WTC11 (cell line): ENCODE measurements at regions not wholly inside any gene's neighbourhood (a gene's known extent, or its start where the extent isn't known, plus 50 kb on each side); places are given as distances from the start of the nearest gene placed in this dataset.

ENCODE experiments used
- ATAC-seq: fragments of 200-7000 bp; cut with Tn5 transposase; 2 replicates; pipeline ENCODE4 v1.10.0; 2021; ENCODE audit warnings: mild to moderate bottlenecking, moderate library complexity
- CTCF ChIA-PET: fragments of 300-600 bp; sonication (Branson Sonifier 250); formaldehyde crosslinking; loops from one replicate; lab custom pipeline; 2021; ENCODE audit warnings: antibody characterized with exemption; lab: Charles Lee
- POLR2A ChIA-PET: fragments of 350-600 bp; sonication (Branson Sonifier 250); formaldehyde crosslinking; loops from one replicate; lab custom pipeline; 2021; ENCODE audit warnings: antibody characterized with exemption; lab: Charles Lee
- DNase-seq: peaks from one replicate; pipeline ENCODE4 v3.0.0; 2021; ENCODE audit warnings: low spot score
- H3K27ac Mint-ChIP-seq: 2 replicates; pipeline ENCODE4 v1.8.0; 2021; ENCODE audit warnings: mixed read lengths
- H3K27me3 Mint-ChIP-seq: 2 replicates; pipeline ENCODE4 v1.8.0; 2021; ENCODE audit warnings: low read depth, mild to moderate bottlenecking, moderate library complexity, mixed read lengths
- H3K36me3 Mint-ChIP-seq: 2 replicates; pipeline ENCODE4 v1.8.0; 2021; ENCODE audit warnings: mixed read lengths
- H3K4me1 Mint-ChIP-seq: 2 replicates; pipeline ENCODE4 v1.8.0; 2022; ENCODE audit warnings: mixed read lengths
- H3K4me3 Mint-ChIP-seq: 2 replicates; pipeline ENCODE4 v1.8.0; 2021; ENCODE audit warnings: mild to moderate bottlenecking, moderate library complexity, mixed read lengths
- H3K9me3 Mint-ChIP-seq: 2 replicates; pipeline ENCODE4 v1.8.0; 2021; ENCODE audit warnings: mixed read lengths
- CREB1 ChIP-seq: sonication (generic); formaldehyde crosslinking; IDR thresholded peaks from 2 replicates; pipeline ENCODE4 v1.8.0; 2023; ENCODE audit warnings: mild to moderate bottlenecking, missing genetic modification reagents
- ESRRA ChIP-seq: sonication (generic); formaldehyde crosslinking; IDR thresholded peaks from 2 replicates; pipeline ENCODE4 v1.8.1; 2022; ENCODE audit warnings: mild to moderate bottlenecking, missing genetic modification reagents, borderline replicate concordance
- FOXK1 ChIP-seq: sonication (generic); formaldehyde crosslinking; IDR thresholded peaks from 2 replicates; pipeline ENCODE4 v1.8.0; 2022; ENCODE audit warnings: mild to moderate bottlenecking, moderate library complexity, missing genetic modification reagents
- GRHL2 ChIP-seq: fragments of 250-450 bp; sonication (Bioruptor Pico); IDR thresholded peaks from 2 replicates; pipeline ENCODE4 v1.8.0; 2022; ENCODE audit warnings: mild to moderate bottlenecking, moderate library complexity; ENCODE audit not compliant: insufficient replicate concordance, severe bottlenecking
- IRF2 ChIP-seq: sonication (generic); formaldehyde crosslinking; IDR thresholded peaks from 2 replicates; pipeline ENCODE4 v1.8.0; 2022; ENCODE audit warnings: low read depth, missing genetic modification reagents, borderline replicate concordance
- KAT7 ChIP-seq: sonication (generic); formaldehyde crosslinking; IDR thresholded peaks from 2 replicates; pipeline ENCODE4 v1.8.1; 2023; ENCODE audit warnings: missing genetic modification reagents, mild to moderate bottlenecking, borderline replicate concordance
- MYBL2 ChIP-seq: sonication (generic); formaldehyde crosslinking; IDR thresholded peaks from 2 replicates; pipeline ENCODE4 v1.8.1; 2023; ENCODE audit warnings: mild to moderate bottlenecking, moderate library complexity, missing genetic modification reagents
- NFYB ChIP-seq: sonication (generic); formaldehyde crosslinking; conservative IDR thresholded peaks from 2 replicates; pipeline ENCODE4 v1.8.0; 2022; ENCODE audit warnings: low read depth, missing genetic modification reagents
- RELA ChIP-seq: sonication (generic); formaldehyde crosslinking; IDR thresholded peaks from 2 replicates; pipeline ENCODE4 v1.8.1; 2022; ENCODE audit warnings: missing genetic modification reagents, mild to moderate bottlenecking, borderline replicate concordance
- RORB ChIP-seq: fragments of 250-450 bp; sonication (Bioruptor Pico); IDR thresholded peaks from 2 replicates; pipeline ENCODE4 v1.9.0; 2021; ENCODE audit warnings: mild to moderate bottlenecking
- SMAD3 ChIP-seq: sonication (generic); formaldehyde crosslinking; IDR thresholded peaks from 2 replicates; pipeline ENCODE4 v1.8.0; 2022; ENCODE audit warnings: missing genetic modification reagents, mild to moderate bottlenecking, borderline replicate concordance
- SP1 ChIP-seq: sonication (generic); formaldehyde crosslinking; conservative IDR thresholded peaks from 2 replicates; pipeline ENCODE4 v1.8.1; 2022; ENCODE audit warnings: missing genetic modification reagents
- TEAD4 ChIP-seq: sonication (generic); formaldehyde crosslinking; IDR thresholded peaks from 2 replicates; pipeline ENCODE4 v1.8.0; 2022; ENCODE audit warnings: mild to moderate bottlenecking, missing genetic modification reagents
- TP53 ChIP-seq: sonication (generic); formaldehyde crosslinking; IDR thresholded peaks from 2 replicates; pipeline ENCODE4 v1.8.1; 2023; ENCODE audit warnings: mild to moderate bottlenecking, missing genetic modification reagents
- ZBTB21 ChIP-seq: sonication (generic); formaldehyde crosslinking; IDR thresholded peaks from 2 replicates; pipeline ENCODE4 v1.8.1; 2023; ENCODE audit warnings: mild to moderate bottlenecking, missing genetic modification reagents, borderline replicate concordance
- ZNF232 ChIP-seq: sonication (generic); formaldehyde crosslinking; IDR thresholded peaks from 2 replicates; pipeline ENCODE4 v1.8.0; 2022; ENCODE audit warnings: mild to moderate bottlenecking, missing genetic modification reagents
- TF ChIP-seq, protein P1 (sequence below): fragments of 250-450 bp; sonication (Bioruptor Pico); conservative IDR thresholded peaks from 2 replicates; pipeline ENCODE4 v1.9.0; 2021; ENCODE audit warnings: mild to moderate bottlenecking
- TF ChIP-seq, protein P2 (sequence below): sonication (generic); formaldehyde crosslinking; IDR thresholded peaks from 2 replicates; pipeline ENCODE4 v1.8.1; 2022; ENCODE audit warnings: low read depth, missing genetic modification reagents, borderline replicate concordance
- TF ChIP-seq, protein P3 (sequence below): sonication (generic); formaldehyde crosslinking; IDR thresholded peaks from 2 replicates; pipeline ENCODE4 v1.8.1; 2023; ENCODE audit warnings: mild to moderate bottlenecking, missing genetic modification reagents, moderate library complexity
- TF ChIP-seq, protein P4 (sequence below): fragments of 250-450 bp; sonication (Bioruptor Pico); IDR thresholded peaks from 2 replicates; pipeline ENCODE4 v1.9.0; 2021; ENCODE audit warnings: moderate library complexity, mild to moderate bottlenecking, inconsistent platforms, borderline replicate concordance
- TF ChIP-seq, protein P5 (sequence below): sonication (generic); formaldehyde crosslinking; IDR thresholded peaks from 2 replicates; pipeline ENCODE4 v1.8.1; 2022; ENCODE audit warnings: missing genetic modification reagents, borderline replicate concordance

DNA sequence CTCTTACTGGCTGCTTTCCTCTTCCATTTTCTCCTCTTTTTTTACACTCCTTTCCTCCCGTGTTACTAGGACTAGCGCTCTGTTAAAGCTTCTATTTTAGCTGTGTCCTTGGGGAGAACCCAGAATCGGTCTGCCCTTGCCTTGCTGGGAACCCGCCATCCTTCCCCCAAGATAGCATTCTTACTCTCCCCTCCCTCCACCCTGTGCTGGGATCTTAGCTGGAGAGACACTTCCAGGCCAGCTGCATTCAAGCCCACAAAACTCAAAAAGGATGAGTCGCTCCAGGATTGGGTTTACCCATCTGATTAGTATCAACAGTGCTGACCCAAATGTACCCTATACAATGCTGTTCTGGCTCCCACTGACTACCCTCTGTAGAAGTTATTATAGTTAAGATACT is 200.5 kb upstream of the ASIC2 start:
- no peak overlapping the region for H3K27ac Mint-ChIP-seq
- no peaks in the 10 kb centered on the region for H3K4me1 Mint-ChIP-seq
- ChIA-PET CTCF (no interaction called here), POLR2A (no interaction called here)
- no peaks in the 10 kb centered on the region for H3K27me3 Mint-ChIP-seq
- DNase-seq (no peak), ATAC-seq (no peak)
- no peaks in the 10 kb centered on the region for H3K36me3 Mint-ChIP-seq
- H3K4me3 Mint-ChIP-seq = no peak overlapping the region
- TF ChIP-seq ZNF232 (CRISPR knock-in tag) (no peak), IRF2 (no peak), FOXK1 (CRISPR knock-in tag) (no peak), KAT7 (CRISPR knock-in tag) (no peak), NFYB (CRISPR knock-in tag) (no peak), MYBL2 (CRISPR knock-in tag) (no peak), SP1 (CRISPR knock-in tag) (no peak), ESRRA (CRISPR knock-in tag) (no peak), GRHL2 (CRISPR knock-in tag) (no peak), RELA (CRISPR knock-in tag) (no peak), TEAD4 (CRISPR knock-in tag) (no peak)
- TF ChIP-seq, protein P1, sequence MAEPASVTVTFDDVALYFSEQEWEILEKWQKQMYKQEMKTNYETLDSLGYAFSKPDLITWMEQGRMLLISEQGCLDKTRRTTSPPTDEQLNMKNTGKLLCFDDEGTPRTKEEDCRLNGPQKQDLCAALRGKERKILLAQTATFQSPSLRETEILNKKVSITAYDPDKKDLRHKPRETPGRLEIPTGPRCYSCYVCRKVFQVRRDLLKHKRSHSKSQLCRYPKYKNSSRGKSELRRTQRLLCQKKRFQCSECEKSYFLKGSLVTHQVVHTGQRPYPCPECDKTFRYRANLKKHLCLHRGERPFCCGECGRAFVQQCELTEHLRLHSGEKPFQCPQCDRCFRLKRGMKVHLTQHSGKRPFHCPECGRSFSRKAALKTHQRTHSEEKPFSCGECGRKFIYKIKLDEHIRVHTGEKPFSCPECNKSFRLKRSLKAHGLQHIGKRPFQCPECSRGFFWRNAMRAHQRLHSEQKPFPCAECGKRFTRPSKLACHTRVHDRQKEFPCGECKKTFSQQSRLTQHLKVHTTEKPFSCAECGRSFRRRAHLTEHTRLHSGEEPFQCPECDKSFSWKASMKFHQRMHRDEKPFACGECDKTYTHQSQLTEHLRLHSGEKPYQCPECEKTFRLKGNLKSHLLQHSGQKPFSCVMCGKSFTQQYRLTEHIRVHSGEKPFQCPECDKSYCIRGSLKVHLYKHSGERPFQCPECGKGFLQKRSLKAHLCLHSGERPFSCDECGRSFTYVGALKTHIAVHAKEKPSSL (CRISPR knock-in tag) = no peak
- TF ChIP-seq, protein P2, sequence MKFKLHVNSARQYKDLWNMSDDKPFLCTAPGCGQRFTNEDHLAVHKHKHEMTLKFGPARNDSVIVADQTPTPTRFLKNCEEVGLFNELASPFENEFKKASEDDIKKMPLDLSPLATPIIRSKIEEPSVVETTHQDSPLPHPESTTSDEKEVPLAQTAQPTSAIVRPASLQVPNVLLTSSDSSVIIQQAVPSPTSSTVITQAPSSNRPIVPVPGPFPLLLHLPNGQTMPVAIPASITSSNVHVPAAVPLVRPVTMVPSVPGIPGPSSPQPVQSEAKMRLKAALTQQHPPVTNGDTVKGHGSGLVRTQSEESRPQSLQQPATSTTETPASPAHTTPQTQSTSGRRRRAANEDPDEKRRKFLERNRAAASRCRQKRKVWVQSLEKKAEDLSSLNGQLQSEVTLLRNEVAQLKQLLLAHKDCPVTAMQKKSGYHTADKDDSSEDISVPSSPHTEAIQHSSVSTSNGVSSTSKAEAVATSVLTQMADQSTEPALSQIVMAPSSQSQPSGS = no peak
- no peaks in the 10 kb centered on the region for H3K9me3 Mint-ChIP-seq

DNA sequence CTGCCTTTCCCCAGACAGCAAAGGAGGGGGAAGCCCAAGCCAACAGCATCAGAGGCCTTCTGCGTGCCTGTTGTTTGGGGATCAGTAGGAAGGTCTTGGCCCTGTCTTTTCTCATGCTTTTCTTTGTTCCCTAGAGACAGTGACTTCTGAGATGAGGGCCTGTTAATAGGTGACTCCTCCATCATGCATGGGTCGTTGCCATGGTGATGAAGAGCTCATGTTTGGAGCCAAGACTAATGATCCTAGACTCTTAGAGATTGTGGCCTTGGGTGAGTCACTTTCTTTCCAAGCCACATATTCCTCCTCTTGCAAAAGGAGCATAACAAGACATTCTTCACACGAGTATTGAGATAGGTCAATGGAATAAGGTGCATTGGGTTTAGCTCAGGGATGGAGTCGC is 201.1 kb upstream of the ASIC2 start:
- no peaks in the 10 kb centered on the region for H3K9me3 Mint-ChIP-seq
- POLR2A ChIA-PET = no interaction called here
- CTCF ChIA-PET = no interaction called here
- H3K36me3 Mint-ChIP-seq = no peaks in the 10 kb centered on the region
- ATAC-seq (no peak), DNase-seq (no peak)
- H3K27me3 Mint-ChIP-seq = no peaks in the 10 kb centered on the region
- H3K4me1 Mint-ChIP-seq = no peaks in the 10 kb centered on the region
- H3K27ac Mint-ChIP-seq = no peak overlapping the region
- TF ChIP-seq IRF2 (no peak), TEAD4 (CRISPR knock-in tag) (no peak), MYBL2 (CRISPR knock-in tag) (no peak), ZBTB21 (CRISPR knock-in tag) (no peak), CREB1 (no peak), SMAD3 (CRISPR knock-in tag) (no peak), RORB (CRISPR knock-in tag) (no peak), TP53 (no peak)
- TF ChIP-seq, protein P3, sequence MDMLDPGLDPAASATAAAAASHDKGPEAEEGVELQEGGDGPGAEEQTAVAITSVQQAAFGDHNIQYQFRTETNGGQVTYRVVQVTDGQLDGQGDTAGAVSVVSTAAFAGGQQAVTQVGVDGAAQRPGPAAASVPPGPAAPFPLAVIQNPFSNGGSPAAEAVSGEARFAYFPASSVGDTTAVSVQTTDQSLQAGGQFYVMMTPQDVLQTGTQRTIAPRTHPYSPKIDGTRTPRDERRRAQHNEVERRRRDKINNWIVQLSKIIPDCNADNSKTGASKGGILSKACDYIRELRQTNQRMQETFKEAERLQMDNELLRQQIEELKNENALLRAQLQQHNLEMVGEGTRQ (CRISPR knock-in tag) = no peak
- TF ChIP-seq, protein P4, sequence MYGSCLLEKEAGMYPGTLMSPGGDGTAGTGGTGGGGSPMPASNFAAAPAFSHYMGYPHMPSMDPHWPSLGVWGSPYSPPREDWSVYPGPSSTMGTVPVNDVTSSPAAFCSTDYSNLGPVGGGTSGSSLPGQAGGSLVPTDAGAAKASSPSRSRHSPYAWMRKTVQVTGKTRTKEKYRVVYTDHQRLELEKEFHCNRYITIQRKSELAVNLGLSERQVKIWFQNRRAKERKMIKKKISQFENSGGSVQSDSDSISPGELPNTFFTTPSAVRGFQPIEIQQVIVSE (CRISPR knock-in tag) = no peak
- TF ChIP-seq, protein P5, sequence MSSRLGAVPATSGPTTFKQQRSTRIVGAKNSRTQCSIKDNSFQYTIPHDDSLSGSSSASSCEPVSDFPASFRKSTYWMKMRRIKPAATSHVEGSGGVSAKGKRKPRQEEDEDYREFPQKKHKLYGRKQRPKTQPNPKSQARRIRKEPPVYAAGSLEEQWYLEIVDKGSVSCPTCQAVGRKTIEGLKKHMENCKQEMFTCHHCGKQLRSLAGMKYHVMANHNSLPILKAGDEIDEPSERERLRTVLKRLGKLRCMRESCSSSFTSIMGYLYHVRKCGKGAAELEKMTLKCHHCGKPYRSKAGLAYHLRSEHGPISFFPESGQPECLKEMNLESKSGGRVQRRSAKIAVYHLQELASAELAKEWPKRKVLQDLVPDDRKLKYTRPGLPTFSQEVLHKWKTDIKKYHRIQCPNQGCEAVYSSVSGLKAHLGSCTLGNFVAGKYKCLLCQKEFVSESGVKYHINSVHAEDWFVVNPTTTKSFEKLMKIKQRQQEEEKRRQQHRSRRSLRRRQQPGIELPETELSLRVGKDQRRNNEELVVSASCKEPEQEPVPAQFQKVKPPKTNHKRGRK = no peak
- H3K4me3 Mint-ChIP-seq = no peak overlapping the region
